ENCODE measurements at regions not wholly inside any gene's neighbourhood (a gene's known extent, or its start where the extent isn't known, plus 50 kb on each side); places are given as distances from the start of the nearest gene placed in this dataset.

- DNase-seq (ENCODE audit: low read depth, low spot score) (no peak), FAIRE-seq (no peak), ATAC-seq (no peak)
- ChIA-PET RAD21 (ENCODE audit: unreplicated experiment) (no interaction called here), POLR2A (no interaction called here), SMC1A (ENCODE audit: uncharacterized antibody, unreplicated experiment) (no interaction called here), CTCF (no interaction called here)
- Histone ChIP-seq H3K4me3 (no peak overlapping the region), H3K79me2 (ENCODE audit: control insufficient read depth, insufficient read depth, low read length) (no peaks in the 10 kb centered on the region), H3K9me3 (replicated peaks; ENCODE audit: control insufficient read depth, insufficient read depth, low read length) (no peaks in the 10 kb centered on the region), H4K20me1 (ENCODE audit: control insufficient read depth, insufficient read depth) (no peaks in the 10 kb centered on the region), H3K4me2 (ENCODE audit: control insufficient read depth, insufficient read depth) (no peak overlapping the region), H3K27ac (ENCODE audit: control insufficient read depth, insufficient read depth) (no peak overlapping the region), H2AFZ (ENCODE audit: control insufficient read depth, low read depth, low read length) (no peak overlapping the region), H3K4me1 (ENCODE audit: control insufficient read depth, insufficient read depth, low read length) (no peaks in the 10 kb centered on the region), H3K27me3 (replicated peaks in 1 of 2; ENCODE audit: control insufficient read depth in 2 of 2, insufficient read depth in 2 of 2, low read length in 1 of 2) (no peaks in the 10 kb centered on the region), H3K36me3 (ENCODE audit: control insufficient read depth in 2 of 2, insufficient read depth in 2 of 2, low read length in 1 of 2) (no peaks in the 10 kb centered on the region), H3K9ac (ENCODE audit: control insufficient read depth, insufficient read depth, low read length) (no peak overlapping the region)
- no peak for TF ChIP-seq LARP7 (IDR thresholded peaks at IDR 0.05)
- no peak for TF ChIP-seq ZNF274 (IDR thresholded peaks at IDR 0.05; ENCODE audit: insufficient read depth, insufficient read length)
- TF ChIP-seq MTA3 (IDR thresholded peaks at IDR 0.05; ENCODE audit: borderline replicate concordance, low read length), result no peak
- no peak for TF ChIP-seq GABPA (IDR thresholded peaks at IDR 0.05; ENCODE audit: low read depth)
- no peak for TF ChIP-seq NFYA (IDR thresholded peaks at IDR 0.05; ENCODE audit: borderline replicate concordance, low read depth, low read length)
- TF ChIP-seq CHD2 (IDR thresholded peaks at IDR 0.05; ENCODE audit: borderline replicate concordance, low read depth, low read length), result no peak
- TF ChIP-seq ZSCAN29 (IDR thresholded peaks at IDR 0.05), result no peak
- TF ChIP-seq EZH2 (IDR thresholded peaks at IDR 0.05; ENCODE audit: borderline replicate concordance, control insufficient read depth, low read depth, low read length), result no peak
- no peak for TF ChIP-seq SIN3A (IDR thresholded peaks at IDR 0.05; ENCODE audit: low read depth, low read length)
- TF ChIP-seq TCF7 (IDR thresholded peaks at IDR 0.05; ENCODE audit: borderline replicate concordance), result no peak
- no peak for TF ChIP-seq ATF7 (IDR thresholded peaks at IDR 0.05; ENCODE audit: low read depth)
- TF ChIP-seq BMI1 (IDR thresholded peaks at IDR 0.05; ENCODE audit: borderline replicate concordance), result no peak
- no peak for TF ChIP-seq SRF (IDR thresholded peaks at IDR 0.05; ENCODE audit: low read depth in 2 of 2, low read length in 2 of 2)
- 43% methylated on average over 2 of the region's 2 CpGs for WGBS (ENCODE audit: insufficient coverage, insufficient replicate concordance, low lambda C conversion rate, missing lambda C conversion rate)
- no TSS peak for BruUV-seq (replicated peaks)
- in situ Hi-C loops (cut with MboI), result no loop called here
- intact Hi-C loops (cut with micrococcal nuclease; ENCODE audit: unreplicated experiment), result no loop called here
Observed at GRCh38 chr5:52712354-52712753, 75.4 kb upstream of the ITGA1 start.
